GM03348 (cell line): ENCODE measurements at regions not wholly inside any gene's neighbourhood (a gene's known extent, or its start where the extent isn't known, plus 50 kb on each side); places are given as distances from the start of the nearest gene placed in this dataset.
"Not testable (repeated sequence)": the region's sequence is repeated elsewhere in the genome, so short reads cannot be mapped to it uniquely, and the experiment has no call there.

Experiments used
- DNase-seq: peaks from one replicate; pipeline ENCODE4 v3.0.0; 2012; ENCODE audit warnings: low spot score

GRCh38 chr6:154921482-154921881 lies 73.6 kb upstream of the TIAM2 start:
- DNase-seq: no peak

GRCh38 chr6:154923199-154923869 lies 71.8 kb upstream of the TIAM2 start:
- no peak for DNase-seq

- DNase-seq: no peak
Measured at GRCh38 chr6:154925130-154925529, 70.0 kb upstream of the TIAM2 start.

- no peak for DNase-seq
Measured at GRCh38 chr6:154926366-154926765, 68.7 kb upstream of the TIAM2 start.

GRCh38 chr6:154928325-154928922 lies 66.7 kb upstream of the TIAM2 start:
- DNase-seq: peak; percentile 84

GRCh38 chr6:154930451-154930851 lies 64.7 kb upstream of the TIAM2 start:
- DNase-seq: no peak

GRCh38 chr6:154931711-154932424 lies 63.2 kb upstream of the TIAM2 start:
- peak; percentile 60 for DNase-seq

GRCh38 chr6:154932515-154933027 lies 62.5 kb upstream of the TIAM2 start:
- DNase-seq: peak; percentile 63

- no peak for DNase-seq
Measured at GRCh38 chr6:154933181-154933827, 61.8 kb upstream of the TIAM2 start.

GRCh38 chr6:154937306-154938220 lies 57.6 kb upstream of the TIAM2 start:
- DNase-seq: peak; percentile 26

GRCh38 chr6:154938221-154938580 lies 56.9 kb upstream of the TIAM2 start:
- DNase-seq: no peak

GRCh38 chr6:154938727-154939285 lies 56.3 kb upstream of the TIAM2 start:
- DNase-seq: not testable (repeated sequence)

- no peak for DNase-seq
Measured at GRCh38 chr6:154942770-154943169, 52.3 kb upstream of the TIAM2 start.

- no peak for DNase-seq
Measured at GRCh38 chr6:154945271-154945890, 49.7 kb upstream of the TIAM2 start.
